ENCODE measurements at regions not wholly inside any gene's neighbourhood (a gene's known extent, or its start where the extent isn't known, plus 50 kb on each side); places are given as distances from the start of the nearest gene placed in this dataset.

- DNase-seq, result no peak
These were observed 291.8 kb downstream of the SOX9 start for GRCh38 chr17:72412650-72413076.

- DNase-seq, result no peak
These were observed 292.5 kb downstream of the SOX9 start for GRCh38 chr17:72413077-72414031.

DNA sequence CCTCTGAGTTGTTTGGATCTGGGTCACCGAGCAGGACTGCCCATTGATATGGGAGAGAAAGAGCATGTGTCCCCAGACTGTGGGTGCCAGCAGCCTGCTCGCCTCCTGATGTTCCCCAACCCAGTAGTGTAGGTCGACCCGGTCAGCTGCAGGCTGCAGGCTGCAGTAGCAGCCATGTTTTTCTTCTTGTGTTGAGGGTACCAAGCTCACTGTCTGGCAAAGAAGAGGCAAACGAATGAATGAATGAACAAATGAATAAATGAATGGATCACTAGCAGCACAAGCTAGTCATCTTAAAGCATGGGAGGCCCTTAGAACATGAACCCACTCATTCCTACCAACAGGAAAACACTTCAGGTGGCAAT lies 293.2 kb downstream of the SOX9 start:
- no peak for DNase-seq

DNA sequence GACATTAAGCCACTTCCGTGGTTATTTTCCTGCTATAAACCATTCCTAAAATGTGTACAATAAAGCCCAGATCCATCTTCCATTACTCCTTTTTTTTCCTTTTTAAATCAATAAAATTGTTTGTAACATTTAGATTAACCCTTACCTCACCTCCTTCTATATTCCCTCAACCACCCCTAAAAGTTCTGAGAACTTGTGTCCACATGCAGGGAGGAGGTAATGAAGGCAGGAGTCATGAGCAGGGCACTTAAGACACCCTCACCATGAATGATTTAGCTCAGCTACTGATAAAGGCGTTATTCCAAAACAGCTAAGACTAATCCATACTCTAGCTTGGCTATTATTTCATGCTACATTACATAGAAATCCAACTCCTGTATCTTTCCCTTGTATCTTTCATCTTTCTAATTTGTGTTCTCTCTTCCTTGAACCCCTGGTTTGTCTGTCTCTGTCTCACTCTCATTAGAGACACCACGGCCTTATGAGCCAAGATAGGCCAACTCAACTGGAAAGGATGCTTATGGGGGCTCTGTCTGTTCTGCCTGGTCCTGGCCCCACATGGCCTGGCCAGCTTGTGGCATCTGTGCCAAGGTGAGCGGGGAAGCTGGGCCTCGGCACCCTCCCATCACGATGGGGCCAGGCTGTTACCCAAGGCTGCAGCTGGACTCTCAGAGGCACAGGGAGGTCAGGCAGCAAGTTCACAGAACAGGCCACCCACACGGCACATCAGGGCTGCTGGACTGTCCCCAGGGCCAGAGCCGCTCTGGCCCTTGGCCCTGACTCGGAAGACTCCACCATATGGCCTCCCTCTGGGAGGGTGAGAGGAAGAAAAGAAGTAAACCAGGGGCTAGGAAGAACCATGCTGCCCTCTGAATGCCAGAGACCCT lies 294.4 kb downstream of the SOX9 start:
- DNase-seq, result no peak

DNA sequence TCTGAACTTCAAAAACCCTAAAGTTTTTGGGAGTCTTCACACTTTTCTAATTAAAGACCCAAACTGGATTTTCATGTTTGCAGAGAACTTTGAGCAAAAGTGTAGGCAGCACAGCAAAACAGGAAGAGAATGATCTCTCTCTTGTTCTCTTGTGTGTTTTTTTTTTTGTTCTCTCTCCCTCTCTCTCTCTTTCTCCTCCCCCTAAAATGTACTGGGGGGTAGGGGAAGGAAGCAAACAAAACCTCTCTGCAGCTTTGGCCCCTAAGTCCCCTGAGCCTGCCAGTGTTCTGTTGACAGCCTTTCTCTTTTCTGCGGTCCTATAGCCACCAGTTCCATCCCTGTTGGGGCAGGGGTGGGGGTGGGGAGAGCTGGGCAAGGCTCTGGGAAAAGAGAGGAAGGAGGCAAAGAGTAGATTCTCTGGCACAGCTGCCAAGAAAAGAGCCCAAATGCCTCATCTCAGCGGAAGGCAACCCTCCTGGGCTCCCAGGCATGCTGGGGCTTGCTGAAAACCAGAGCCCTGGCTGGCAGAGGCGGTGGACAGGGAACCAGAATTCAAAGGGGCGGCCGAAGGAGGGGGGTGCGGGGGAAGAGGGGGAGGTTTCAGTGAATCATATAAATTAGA lies 295.3 kb downstream of the SOX9 start:
- DNase-seq, result no peak

DNA sequence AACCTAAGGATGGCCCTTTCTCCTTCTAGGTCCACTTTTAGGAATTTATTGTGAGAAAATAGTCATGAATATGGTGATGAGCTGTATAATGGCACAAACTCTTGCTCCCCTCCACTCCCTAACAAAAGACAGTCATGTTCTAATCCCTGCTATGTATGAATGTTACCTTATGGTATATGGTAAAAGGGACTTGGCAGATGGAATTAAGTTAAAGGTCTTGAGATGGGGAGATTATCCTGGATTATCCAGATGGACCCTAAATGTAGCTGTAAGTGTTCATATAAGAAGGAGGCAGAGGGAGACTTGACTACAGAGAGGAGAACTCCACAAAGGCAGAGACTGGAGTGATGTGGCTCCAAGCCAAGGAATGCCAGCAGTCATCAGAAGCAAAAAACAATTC lies 296.1 kb downstream of the SOX9 start:
- DNase-seq, result no peak

GRCh38 chr17:72417627-72418026 lies 296.8 kb downstream of the SOX9 start:
- no peak for DNase-seq

DNA sequence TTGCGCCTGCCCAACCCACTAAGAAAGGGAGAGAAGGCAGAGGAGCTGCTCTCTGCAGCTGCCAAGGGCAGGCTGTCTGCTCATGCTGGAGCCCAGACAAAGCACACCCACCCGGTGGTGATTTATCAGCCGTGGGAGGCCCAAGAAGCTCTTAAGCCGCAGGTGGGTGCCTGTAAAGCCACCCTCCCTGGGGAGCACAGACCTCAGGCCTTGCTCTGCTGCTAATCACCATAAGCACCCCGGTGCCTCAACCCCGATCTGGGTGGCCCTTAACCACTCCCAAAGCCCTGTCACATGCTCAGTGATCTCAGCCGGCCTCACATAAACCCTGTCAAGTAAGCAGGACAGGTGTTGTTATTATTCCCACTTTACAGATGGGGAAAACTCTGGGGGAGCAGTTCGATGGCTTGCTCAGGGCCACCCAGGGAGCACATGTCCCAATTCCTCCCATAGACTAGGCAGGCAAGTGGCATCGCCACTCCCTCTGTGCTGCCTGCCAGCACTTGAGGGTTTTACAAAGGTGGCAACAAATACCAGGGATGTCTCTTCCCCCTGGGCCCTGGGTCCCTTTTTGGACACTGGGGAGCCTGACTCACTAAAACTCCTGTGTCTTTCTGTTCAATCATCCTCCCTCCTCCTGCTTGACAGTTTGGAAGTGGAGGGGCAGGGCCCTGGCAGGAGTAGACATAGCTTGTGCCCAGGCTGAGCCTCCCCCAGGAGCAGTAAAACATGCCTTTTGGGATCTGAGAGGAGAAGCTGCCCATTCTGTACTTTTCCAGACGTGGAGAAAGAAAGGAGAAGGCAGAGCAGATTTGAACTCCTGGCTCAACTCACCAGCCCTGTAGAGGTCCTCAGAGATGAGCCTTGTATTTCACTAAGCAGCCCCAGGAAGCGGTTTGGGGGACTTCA lies 299.3 kb downstream of the SOX9 start:
- DNase-seq, result no peak

- no peak for DNase-seq
These were observed 299.9 kb downstream of the SOX9 start for GRCh38 chr17:72420775-72421127.

GRCh38 chr17:72421128-72422092 lies 300.6 kb downstream of the SOX9 start:
- DNase-seq, result peak in 1 of 4 experiments; percentile 2

- no peak for DNase-seq
These were observed 301.3 kb downstream of the SOX9 start for GRCh38 chr17:72422204-72422504.

DNA sequence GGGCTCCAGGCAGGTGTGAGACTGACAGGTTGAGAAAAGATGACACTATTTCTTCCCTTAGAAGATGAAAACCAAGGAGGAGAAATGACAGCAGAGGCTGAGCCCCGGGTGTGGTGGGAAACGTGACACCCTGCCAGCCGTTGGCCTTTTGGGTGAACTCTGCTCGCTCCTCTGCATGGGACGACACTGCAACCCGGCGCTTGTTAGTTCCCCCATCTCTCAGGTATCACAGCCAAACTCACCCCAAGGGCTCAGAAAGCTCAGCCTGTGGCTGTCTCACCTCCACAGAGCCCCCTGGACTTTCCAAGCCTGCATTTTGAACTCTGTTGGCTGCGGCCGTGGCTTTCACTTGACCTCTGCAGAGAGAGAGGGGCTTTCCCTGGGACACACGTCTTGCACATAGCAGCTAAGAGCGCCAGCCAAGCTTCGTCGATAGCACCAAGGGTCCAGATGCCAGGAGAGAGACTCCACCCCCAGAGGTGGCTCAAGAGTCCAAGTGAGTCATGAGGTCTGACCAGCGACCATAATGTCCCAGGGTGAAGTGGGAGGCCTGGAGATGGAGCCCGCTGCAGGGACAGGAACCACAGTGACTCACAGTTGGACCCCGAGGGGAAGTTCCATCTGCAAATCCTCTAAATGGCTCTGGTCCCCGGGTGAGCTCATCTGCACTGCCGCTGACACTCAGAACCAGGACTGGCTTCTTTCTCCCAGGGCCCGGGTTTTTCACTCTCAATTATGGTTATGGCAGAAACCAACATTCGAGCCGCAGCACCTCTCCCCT lies 301.9 kb downstream of the SOX9 start:
- peak in 1 of 4 experiments; percentile 7 for DNase-seq

DNA sequence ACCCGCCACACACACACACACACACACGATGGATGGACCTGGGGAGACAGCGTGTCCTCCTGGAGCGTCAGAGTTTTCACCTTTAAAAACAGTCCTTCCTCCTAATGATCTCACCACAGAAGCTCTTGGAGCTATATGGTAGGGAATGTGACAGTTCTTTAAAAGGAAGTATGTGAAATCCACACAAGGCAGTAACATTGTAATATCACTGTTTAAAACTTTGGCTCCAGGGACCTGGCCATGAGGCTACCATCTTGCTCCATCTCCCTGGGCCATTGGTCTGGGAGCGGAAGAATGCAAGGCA lies 302.4 kb downstream of the SOX9 start:
- DNase-seq, result no peak

GRCh38 chr17:72423718-72424117 lies 302.9 kb downstream of the SOX9 start:
- DNase-seq, result no peak

- DNase-seq, result no peak
These were observed 303.8 kb downstream of the SOX9 start for GRCh38 chr17:72424505-72425117.

GRCh38 chr17:72425133-72425793 lies 304.4 kb downstream of the SOX9 start:
- no peak for DNase-seq

GRCh38 chr17:72425794-72426168 lies 305.0 kb downstream of the SOX9 start:
- DNase-seq, result no peak

- DNase-seq, result no peak
These were observed 305.5 kb downstream of the SOX9 start for GRCh38 chr17:72426321-72426720.

Data from suppressor macrophage (primary cell).